Choroid plexus epithelial cell (primary cell): ENCODE measurements at regions not wholly inside any gene's neighbourhood (a gene's known extent, or its start where the extent isn't known, plus 50 kb on each side); places are given as distances from the start of the nearest gene placed in this dataset.

ENCODE experiments used
- DNase-seq: peaks from one replicate; pipeline ENCODE4 v3.0.0-alpha.2; 2010; ENCODE audit warnings: low read depth
- H3K4me3 ChIP-seq: 2 replicates; pipeline ENCODE4 v1.5.1; 2011; ENCODE audit warnings: low read depth, mild to moderate bottlenecking, control low read depth, low read length, moderate library complexity
- TF ChIP-seq, protein P1 (sequence below): conservative IDR thresholded peaks from 2 replicates; pipeline ENCODE4 v1.5.1; 2011; ENCODE audit warnings: low read depth, mild to moderate bottlenecking, control low read depth, inconsistent platforms, low read length, moderate library complexity

GRCh38 chr5:87966213-87966612 lies 302.4 kb downstream of the TMEM161B start:
- H3K4me3 ChIP-seq, result no peak overlapping the region
- DNase-seq, result no peak
- TF ChIP-seq, protein P1, sequence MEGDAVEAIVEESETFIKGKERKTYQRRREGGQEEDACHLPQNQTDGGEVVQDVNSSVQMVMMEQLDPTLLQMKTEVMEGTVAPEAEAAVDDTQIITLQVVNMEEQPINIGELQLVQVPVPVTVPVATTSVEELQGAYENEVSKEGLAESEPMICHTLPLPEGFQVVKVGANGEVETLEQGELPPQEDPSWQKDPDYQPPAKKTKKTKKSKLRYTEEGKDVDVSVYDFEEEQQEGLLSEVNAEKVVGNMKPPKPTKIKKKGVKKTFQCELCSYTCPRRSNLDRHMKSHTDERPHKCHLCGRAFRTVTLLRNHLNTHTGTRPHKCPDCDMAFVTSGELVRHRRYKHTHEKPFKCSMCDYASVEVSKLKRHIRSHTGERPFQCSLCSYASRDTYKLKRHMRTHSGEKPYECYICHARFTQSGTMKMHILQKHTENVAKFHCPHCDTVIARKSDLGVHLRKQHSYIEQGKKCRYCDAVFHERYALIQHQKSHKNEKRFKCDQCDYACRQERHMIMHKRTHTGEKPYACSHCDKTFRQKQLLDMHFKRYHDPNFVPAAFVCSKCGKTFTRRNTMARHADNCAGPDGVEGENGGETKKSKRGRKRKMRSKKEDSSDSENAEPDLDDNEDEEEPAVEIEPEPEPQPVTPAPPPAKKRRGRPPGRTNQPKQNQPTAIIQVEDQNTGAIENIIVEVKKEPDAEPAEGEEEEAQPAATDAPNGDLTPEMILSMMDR, result no peak

- no peak overlapping the region for H3K4me3 ChIP-seq
- no peak for DNase-seq
- TF ChIP-seq, protein P1, result no peak
Measured at GRCh38 chr5:87954121-87954520, 314.5 kb downstream of the TMEM161B start.

DNA sequence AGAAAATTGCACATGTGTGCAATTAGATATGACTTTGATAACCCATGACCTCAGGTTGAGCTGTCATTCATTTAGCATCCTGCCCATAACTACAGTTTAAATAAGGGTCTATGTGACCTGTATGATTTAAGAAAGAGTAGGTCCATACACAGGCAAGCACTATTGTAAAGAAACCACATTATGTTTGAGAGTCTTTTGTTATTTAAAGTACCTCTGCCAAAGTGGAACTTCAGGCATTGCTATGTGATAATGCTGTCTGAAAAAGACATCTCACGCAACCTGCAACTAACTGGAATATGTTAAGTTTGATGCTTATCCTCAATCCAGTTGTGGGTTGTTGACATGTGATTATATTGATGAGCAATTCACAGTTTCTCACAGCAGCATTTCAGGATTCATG lies 317.0 kb downstream of the TMEM161B start:
- H3K4me3 ChIP-seq, result no peak overlapping the region
- DNase-seq, result no peak
- TF ChIP-seq, protein P1, result no peak

DNA sequence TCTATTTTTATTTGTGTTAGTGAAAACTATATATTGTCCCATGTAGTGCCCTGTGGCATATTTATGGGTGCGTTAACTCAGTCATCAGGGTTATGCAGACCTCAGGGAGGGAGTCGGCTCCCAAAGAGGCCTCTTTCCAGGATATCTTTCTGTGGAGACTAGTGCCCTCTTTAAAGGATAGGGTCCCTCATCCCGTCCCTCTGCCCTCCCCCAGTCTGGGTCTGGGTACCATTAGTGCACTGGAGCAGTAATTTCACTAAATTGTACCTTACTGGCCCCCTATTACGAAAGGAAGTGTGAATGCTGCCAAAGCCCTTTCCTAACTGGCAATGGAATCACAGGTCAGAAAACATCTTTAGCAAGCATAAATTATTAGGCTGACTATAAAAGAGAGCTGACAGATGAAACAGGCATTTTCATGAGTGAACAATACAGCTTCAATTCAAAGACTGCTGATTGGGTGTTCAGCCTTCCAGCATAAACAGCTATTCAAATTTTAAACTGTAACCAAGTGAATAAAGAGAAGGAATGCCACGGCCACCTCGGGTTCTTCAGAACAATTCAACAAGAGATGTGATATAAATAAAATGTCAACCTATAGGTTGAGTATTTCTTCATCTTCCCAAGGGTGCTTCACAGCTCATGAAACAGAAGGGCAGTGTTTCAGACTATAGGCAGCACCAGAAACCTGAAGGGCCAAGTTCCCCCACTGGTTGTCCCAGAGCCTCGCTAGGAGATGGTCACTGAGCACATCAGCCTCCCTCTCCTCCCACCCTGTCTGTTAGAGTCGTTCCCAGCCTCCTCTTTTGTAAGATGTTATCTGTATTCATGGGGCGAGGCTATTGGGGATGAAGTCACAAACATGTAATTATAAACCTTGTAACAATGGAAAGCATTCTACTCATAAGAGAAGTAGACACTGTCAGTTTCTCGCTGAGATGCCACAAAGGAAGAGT lies 318.7 kb downstream of the TMEM161B start:
- no peak for DNase-seq
- H3K4me3 ChIP-seq, result no peak overlapping the region
- TF ChIP-seq, protein P1, result no peak

DNA sequence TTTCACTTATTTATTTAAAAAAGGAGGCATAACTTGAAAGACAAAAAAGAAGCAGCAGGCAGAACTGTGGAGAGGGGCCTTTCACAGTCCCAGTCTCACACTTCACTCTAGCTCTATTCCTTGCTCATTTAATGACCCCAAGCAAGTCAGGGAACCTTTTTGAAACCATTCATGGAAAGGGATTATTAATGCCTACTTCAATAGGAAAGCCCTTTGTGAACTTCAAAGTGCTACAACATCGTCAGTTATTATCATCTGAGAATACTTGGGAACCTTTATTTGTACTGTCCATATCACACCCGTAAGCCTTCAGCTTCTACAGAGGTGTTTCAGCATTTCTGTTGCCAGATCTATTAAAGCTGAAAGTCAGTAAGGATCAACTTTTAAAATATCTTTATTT lies 320.2 kb downstream of the TMEM161B start:
- TF ChIP-seq, protein P1, result no peak
- DNase-seq, result no peak
- H3K4me3 ChIP-seq, result no peak overlapping the region

DNA sequence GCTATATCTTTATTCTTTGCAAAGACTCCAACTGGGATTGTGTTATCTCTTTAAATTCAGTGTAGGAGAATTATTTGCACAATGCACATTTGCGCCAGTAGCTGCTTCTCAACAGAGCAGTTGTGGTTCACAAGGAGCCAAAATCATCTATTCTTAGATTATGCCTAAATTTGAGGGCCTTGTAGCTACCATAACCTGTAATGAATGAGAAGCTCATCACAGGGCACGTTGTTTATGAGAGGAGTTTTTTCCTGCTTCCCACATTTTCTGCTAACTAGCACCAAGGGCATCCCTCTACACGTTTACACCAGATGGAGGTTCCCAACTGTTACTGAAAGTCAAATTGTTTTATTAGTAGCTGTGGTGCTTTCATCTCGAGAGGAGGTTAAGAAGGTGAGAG lies 322.4 kb downstream of the TMEM161B start:
- TF ChIP-seq, protein P1, result no peak
- H3K4me3 ChIP-seq, result no peak overlapping the region
- DNase-seq, result no peak

- DNase-seq, result no peak
- no peak overlapping the region for H3K4me3 ChIP-seq
- TF ChIP-seq, protein P1, result no peak
Measured at GRCh38 chr5:87945286-87945650, 323.4 kb downstream of the TMEM161B start.
